ENCODE measurements at regions not wholly inside any gene's neighbourhood (a gene's known extent, or its start where the extent isn't known, plus 50 kb on each side); places are given as distances from the start of the nearest gene placed in this dataset.
"Not testable (repeated sequence)": the region's sequence is repeated elsewhere in the genome, so short reads cannot be mapped to it uniquely, and the experiment has no call there.

GRCh38 chr1:182192215-182192614 lies 130.7 kb upstream of the ZNF648 start:
- DNase-seq, result no peak

DNA sequence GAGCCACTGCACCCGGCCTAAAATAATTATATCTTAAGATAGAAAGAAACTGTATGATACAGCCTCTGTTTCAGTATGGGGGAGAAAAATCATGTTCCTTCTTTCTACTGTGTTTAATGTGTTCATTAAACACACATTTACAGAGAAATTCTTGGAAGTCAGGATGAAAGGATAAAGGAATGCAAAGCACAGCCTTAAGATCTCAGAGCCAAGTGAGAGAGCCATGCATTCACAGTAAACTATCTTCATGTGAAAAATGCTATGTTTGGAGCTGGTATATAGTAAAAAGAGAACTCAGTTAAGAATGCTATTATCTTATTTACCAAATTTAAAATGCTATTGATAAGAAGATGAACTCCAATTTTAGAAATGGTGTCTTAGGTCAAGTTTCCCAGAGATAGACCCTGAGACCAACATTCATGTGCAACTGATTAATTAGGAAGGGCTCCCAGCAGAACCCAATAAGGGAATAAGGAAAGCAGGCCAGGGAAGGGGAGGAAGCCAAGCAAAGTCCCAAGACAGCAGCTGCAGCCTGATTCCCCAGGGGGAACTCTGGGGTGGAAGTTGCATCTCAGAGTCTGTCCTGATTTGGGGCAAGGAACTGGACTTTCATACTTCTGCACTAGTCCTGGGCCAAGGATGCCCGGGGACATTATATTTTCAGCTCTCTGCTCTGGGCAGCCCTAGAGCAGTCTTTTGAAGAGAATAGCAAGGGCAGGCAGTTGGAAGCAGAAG lies 130.0 kb upstream of the ZNF648 start:
- no peak for DNase-seq

DNA sequence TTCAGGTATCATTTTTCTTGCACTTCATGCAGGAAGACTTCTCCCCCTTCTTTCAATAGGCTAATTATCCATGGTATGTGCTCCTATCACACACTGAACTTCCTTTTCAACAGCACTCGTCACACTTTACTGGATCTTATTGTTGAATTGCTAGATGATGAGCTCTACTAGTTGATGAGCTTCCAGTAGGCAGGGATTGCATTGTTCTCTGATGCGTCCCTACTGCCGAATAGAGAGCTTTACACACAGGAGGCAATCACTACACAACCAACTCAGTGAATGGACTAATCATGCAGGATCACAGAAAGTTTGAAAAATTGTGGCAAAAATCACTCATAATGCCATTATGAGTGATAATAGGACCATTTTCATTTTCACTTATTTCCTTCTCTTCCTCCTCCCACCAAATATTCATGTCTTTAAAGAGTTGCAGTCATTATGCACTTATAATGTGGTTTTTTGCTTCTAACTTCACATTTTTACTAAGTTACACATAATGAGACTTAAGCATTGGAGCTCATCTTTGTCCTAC lies 128.1 kb upstream of the ZNF648 start:
- DNase-seq, result no peak

DNA sequence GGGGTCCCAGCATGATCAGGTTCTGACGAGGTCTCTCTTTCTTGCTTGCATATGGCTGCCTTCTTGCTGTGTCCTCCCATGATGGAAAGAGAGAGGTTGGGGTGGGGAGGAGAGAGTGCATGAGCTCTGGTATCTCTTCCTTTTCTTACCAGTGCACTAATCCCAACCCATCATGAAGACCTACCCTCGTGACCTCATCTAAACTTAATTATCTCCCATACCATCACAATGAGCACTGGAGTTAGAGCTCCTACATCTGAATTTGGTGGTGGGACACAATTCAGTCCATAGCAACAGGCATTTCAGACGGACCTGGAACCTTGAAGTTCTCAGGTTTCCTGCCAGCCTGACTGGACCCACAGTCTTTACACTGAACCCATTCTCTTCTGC lies 125.2 kb upstream of the ZNF648 start:
- no peak for DNase-seq

- no peak for DNase-seq
Observed at GRCh38 chr1:182185842-182186756, 124.6 kb upstream of the ZNF648 start.

GRCh38 chr1:182185136-182185535 lies 123.6 kb upstream of the ZNF648 start:
- DNase-seq, result no peak

DNA sequence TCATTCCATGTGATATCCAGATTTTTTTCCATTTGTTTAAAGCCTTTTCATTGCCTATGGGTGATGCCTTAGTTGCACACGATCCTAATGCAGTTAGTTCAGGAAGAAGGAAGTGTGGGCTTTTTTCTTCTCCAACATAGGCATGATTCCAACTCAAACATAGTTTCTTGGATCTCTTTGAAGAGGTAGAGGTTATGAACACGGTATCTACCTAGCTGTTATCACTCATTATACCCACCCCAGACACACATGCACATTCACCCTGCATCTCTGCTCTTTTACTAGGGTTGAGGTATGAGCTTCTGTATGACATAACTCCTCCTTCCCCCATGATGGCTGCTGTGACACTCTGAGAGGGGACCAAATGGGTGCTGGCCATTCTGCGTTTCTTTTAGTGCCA lies 122.1 kb upstream of the ZNF648 start:
- DNase-seq, result no peak

DNA sequence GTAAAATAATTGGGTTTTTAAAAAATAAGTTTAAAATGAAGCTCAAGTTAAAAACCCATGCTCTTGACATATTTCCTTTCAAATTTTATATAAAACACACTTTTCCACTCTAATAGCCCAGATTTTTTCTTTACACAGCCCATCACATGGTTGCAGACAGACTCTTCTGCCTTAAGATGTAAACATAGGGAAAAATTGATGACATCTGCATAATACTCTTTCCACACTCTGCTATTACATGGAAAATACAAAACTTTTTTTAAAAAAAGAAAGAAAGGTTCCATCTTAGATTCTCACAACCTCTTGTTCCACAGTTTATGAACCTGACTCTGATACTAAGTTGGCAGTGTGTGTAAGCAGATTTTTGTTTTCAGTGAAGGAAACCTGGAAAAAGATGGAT lies 120.8 kb upstream of the ZNF648 start:
- DNase-seq, result no peak

- no peak for DNase-seq
Observed at GRCh38 chr1:182181167-182181572, 119.7 kb upstream of the ZNF648 start.

DNA sequence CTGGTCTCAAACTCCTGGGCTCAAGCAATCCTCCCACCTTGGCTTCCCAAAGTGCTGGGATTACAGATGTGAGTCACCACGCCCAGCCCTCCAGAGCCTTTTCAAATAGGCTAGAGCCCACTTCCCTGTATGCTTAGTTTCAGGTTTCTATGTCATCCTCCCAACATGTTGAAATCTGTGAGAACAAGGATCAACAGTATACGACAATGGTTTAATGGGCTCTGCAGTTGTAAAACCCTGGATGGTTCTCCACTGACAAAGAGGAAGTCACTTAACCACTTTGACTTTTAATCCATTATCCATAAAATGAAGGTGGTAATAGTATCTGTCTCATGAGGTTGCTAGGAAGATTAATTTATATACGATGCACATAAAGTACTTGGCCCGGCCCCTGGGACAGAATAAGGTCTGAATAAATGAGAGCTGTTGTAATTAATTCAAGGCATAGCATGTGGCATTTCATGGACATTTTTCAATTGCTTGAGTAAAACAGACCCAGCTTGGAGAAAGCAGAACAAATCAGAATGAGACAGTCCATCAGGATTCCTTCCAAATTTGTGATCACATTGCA lies 113.9 kb upstream of the ZNF648 start:
- no peak for DNase-seq

DNA sequence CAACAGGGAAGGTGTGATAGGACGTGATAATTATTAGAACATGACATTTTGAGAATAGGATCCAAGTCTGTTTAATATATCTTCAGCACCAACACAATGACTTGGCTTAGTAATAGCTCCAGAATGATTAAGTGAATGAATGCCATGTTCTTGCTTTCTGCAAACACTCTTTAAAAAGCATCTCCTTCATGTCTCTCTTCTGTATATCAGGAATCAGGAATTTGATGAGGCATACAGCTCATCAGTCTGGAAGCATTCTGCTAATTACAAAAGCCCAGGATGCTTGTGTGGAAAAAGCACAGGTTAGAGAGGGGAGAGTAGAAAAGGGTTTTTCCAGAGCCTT lies 113.0 kb upstream of the ZNF648 start:
- no peak for DNase-seq

DNA sequence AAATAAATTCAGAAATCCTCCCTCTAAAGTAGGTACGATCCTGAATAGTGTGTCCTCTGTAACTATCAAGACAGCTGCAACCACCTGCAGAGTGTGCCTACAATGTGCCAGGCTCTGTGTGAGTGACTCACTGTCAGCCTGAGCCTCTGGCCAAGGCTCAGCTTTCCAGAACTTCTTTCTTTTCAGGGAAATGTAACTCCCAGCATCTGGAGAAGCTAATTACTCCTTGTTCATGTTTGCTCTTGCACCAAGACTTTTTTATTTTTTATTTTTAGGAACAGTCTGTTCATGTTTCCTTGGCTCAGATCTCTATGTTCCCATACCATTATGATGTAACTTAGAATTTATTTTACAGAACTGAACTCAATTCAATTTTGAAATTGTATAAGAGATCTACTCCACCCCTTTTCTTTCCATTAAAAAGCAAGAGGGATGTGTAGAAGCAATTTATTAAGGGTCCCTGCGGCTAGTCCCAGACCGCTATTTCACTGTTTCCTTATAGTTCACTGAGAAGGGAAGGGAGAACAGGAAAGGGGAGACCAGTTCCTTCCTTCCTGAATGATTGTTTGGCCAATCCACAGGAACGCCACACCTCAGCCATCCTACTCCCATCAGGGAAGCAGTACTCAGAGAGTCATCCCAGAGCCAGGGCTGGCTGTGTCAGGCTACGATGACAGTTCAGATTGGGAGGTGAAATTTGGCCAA lies 112.4 kb upstream of the ZNF648 start:
- DNase-seq, result peak in 1 of 14 donors; percentile 14

DNA sequence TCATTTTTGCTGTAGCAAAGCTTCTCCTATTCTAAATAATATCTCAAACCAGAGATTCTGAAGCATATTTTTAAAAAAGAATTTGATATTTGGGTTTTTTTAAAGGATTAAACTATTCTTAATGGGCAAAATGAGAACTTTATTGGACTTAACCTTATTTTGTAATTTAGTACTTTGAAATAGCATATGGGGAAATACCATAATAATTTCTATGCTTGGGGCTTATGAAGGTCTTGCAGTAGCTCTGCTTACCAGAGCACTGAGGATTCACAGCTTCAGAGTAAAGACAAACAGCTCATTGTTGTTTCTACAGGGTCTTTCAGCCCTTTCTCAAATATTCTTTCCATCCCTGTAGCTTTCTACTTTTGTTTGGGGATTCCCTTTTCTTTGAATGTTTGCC lies 111.2 kb upstream of the ZNF648 start:
- DNase-seq, result no peak

GRCh38 chr1:182170891-182171461 lies 109.5 kb upstream of the ZNF648 start:
- DNase-seq, result no peak

DNA sequence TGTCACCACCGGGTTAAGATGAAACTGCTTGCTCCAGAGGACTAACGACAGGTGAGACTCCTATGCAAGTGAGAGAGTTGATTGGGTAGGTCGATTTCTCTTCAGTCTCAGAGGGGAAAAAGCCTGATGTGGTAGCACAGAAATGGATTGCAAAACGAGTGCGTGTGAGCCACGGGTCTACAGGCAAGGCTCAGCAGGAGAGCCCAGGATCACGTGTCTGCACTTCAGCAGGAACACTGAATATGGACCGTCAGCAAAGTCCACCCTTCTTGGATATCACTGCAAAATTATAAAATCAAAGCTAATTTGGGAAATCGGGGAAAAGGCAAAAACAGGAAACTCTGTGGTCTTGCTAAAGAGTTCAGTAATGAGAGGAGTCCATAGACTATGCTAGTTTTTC lies 107.7 kb upstream of the ZNF648 start:
- peak in 1 of 14 donors; percentile 38 for DNase-seq

DNA sequence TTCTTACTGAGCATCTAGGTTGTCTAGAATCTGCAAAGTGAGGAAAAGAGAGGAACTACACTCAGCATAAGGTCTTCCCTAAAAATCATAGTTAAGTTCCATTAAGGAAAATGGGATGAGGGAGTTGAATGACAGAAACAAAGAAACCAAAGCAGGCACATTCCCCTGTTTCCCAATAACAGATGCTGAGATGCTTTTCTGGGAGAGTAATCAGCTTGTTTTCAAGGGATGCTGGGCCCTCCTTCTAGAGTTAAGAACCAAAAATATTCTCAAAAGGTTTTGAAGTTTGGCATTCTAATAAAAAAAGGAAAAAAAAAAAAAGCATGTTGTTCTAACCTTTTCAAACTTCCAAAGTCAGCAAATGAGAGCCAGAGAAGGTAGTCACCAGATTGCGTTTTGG lies 105.2 kb upstream of the ZNF648 start:
- DNase-seq, result no peak

- no peak for DNase-seq
Observed at GRCh38 chr1:182166321-182166720, 104.8 kb upstream of the ZNF648 start.

- peak in 6 of 14 donors; percentile 17 to 68 (median 56) for DNase-seq
Observed at GRCh38 chr1:182164273-182164672, 102.8 kb upstream of the ZNF648 start.

- DNase-seq, result peak in 11 of 14 donors; percentile 33 to 82 (median 55)
Observed at GRCh38 chr1:182163821-182164223, 102.3 kb upstream of the ZNF648 start.

DNA sequence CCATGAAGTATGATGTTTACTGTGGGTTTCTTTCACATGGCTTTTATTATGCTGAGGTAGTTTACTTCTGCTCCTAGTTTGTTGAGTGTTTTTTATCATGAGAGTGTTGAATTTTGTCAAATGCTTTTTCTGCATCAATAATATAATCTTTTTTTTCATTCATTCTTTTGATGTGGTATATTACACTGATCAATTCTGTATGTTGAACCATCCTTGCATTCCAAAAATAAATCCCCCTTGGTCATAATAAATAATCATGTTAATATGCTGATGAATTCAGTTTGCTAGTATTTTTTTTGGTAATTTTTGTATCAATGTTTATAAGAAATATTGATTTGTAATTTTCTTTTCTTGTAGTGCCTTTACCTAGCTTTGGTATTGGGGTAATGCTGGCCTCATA lies 97.9 kb upstream of the ZNF648 start:
- no peak for DNase-seq

DNA sequence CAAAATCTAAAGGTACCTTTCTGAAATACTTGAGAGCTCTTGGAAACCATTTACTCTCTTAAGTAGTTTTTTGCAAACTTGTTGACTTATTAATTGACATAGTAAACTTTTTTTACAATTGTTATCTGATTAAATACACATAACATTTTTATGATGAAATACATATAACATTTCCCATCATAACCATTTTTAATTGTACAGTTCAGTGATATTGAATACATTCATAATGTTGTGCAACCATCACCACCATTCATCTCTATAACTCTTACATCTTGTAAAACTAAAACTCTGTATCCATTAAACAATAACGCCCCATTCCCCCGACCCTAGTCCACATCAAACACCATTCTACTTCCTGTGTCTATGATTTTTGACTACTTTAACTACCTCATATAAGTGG lies 95.7 kb upstream of the ZNF648 start:
- no peak for DNase-seq

- not testable (repeated sequence) for DNase-seq
Observed at GRCh38 chr1:182154425-182154824, 92.9 kb upstream of the ZNF648 start.

All from C1 segment of cervical spinal cord (tissue), 14 donors.